T-helper 2 cell (primary cell): ENCODE measurements at regions not wholly inside any gene's neighbourhood (a gene's known extent, or its start where the extent isn't known, plus 50 kb on each side); places are given as distances from the start of the nearest gene placed in this dataset.
"Not testable (repeated sequence)": the region's sequence is repeated elsewhere in the genome, so short reads cannot be mapped to it uniquely, and the experiment has no call there.

Source experiments
- DNase-seq, 5 experiments: peaks; one replicate each; pipeline versions ENCODE4 v3.0.0 to v3.0.0-alpha.2; 2012 to 2022

- no peak for DNase-seq
Measured at GRCh38 chr12:131250028-131250950, 296.6 kb downstream of the ADGRD1 start.

- no peak for DNase-seq
Measured at GRCh38 chr12:131250951-131251315, 297.2 kb downstream of the ADGRD1 start.

- DNase-seq: no peak
Measured at GRCh38 chr12:131251336-131252101, 297.8 kb downstream of the ADGRD1 start.

GRCh38 chr12:131253376-131254026, 299.8 kb downstream of the ADGRD1 start:
- DNase-seq: no peak

- DNase-seq: no peak
Measured at GRCh38 chr12:131254374-131254773, 300.7 kb downstream of the ADGRD1 start.

GRCh38 chr12:131258398-131258797, 304.7 kb downstream of the ADGRD1 start:
- DNase-seq: no peak

GRCh38 chr12:131260251-131260905, 306.7 kb downstream of the ADGRD1 start:
- DNase-seq: no peak

GRCh38 chr12:131260954-131261353, 307.2 kb downstream of the ADGRD1 start:
- DNase-seq: no peak

- DNase-seq: no peak
Measured at GRCh38 chr12:131261906-131262305, 308.2 kb downstream of the ADGRD1 start.

- no peak for DNase-seq
Measured at GRCh38 chr12:131263626-131264025, 309.9 kb downstream of the ADGRD1 start.

- no peak for DNase-seq
Measured at GRCh38 chr12:131264635-131265034, 310.9 kb downstream of the ADGRD1 start.

GRCh38 chr12:131266591-131267467, 313.1 kb downstream of the ADGRD1 start:
- no peak for DNase-seq

GRCh38 chr12:131267576-131267975, 313.9 kb downstream of the ADGRD1 start:
- DNase-seq: no peak

- DNase-seq: not testable (repeated sequence)
Measured at GRCh38 chr12:131268123-131268522, 314.4 kb downstream of the ADGRD1 start.

GRCh38 chr12:131268571-131268970, 314.9 kb downstream of the ADGRD1 start:
- not testable (repeated sequence) for DNase-seq

GRCh38 chr12:131269551-131269950, 315.8 kb downstream of the ADGRD1 start:
- no peak for DNase-seq

- DNase-seq: not testable (repeated sequence)
Measured at GRCh38 chr12:131269977-131270376, 316.3 kb downstream of the ADGRD1 start.

GRCh38 chr12:131271724-131272123, 318.0 kb downstream of the ADGRD1 start:
- DNase-seq: no peak

GRCh38 chr12:131272283-131272814, 318.6 kb downstream of the ADGRD1 start:
- not testable (repeated sequence) for DNase-seq

GRCh38 chr12:131273291-131273845, 319.7 kb downstream of the ADGRD1 start:
- DNase-seq: no peak

GRCh38 chr12:131274061-131274460, 320.4 kb downstream of the ADGRD1 start:
- DNase-seq: no peak
